Activated naive CD8-positive, alpha-beta T cell treated with anti-CD3 and anti-CD28 coated beads for 36 hours (primary cell): ENCODE measurements at regions not wholly inside any gene's neighbourhood (a gene's known extent, or its start where the extent isn't known, plus 50 kb on each side); places are given as distances from the start of the nearest gene placed in this dataset.
"Not testable (repeated sequence)": the region's sequence is repeated elsewhere in the genome, so short reads cannot be mapped to it uniquely, and the experiment has no call there.

ENCODE experiments used
- DNase-seq: peaks from one replicate; pipeline ENCODE4 v3.0.0; 2021
- H3K27ac Mint-ChIP-seq: one replicate; pipeline ENCODE4 v1.8.0; 2022; ENCODE audit warnings: mild to moderate bottlenecking, moderate library complexity, mixed read lengths
- H3K27me3 Mint-ChIP-seq: one replicate; pipeline ENCODE4 v1.8.0; 2022; ENCODE audit warnings: mild to moderate bottlenecking, mixed read lengths
- H3K36me3 Mint-ChIP-seq: one replicate; pipeline ENCODE4 v1.8.0; 2021; ENCODE audit warnings: mild to moderate bottlenecking, mixed read lengths
- H3K4me1 Mint-ChIP-seq: one replicate; pipeline ENCODE4 v1.8.0; 2021; ENCODE audit warnings: mixed read lengths
- H3K4me3 Mint-ChIP-seq: one replicate; pipeline ENCODE4 v1.8.0; 2022; ENCODE audit warnings: mild to moderate bottlenecking, moderate library complexity, mixed read lengths
- H3K9me3 Mint-ChIP-seq: one replicate; pipeline ENCODE4 v1.8.0; 2022; ENCODE audit warnings: mixed read lengths

DNA sequence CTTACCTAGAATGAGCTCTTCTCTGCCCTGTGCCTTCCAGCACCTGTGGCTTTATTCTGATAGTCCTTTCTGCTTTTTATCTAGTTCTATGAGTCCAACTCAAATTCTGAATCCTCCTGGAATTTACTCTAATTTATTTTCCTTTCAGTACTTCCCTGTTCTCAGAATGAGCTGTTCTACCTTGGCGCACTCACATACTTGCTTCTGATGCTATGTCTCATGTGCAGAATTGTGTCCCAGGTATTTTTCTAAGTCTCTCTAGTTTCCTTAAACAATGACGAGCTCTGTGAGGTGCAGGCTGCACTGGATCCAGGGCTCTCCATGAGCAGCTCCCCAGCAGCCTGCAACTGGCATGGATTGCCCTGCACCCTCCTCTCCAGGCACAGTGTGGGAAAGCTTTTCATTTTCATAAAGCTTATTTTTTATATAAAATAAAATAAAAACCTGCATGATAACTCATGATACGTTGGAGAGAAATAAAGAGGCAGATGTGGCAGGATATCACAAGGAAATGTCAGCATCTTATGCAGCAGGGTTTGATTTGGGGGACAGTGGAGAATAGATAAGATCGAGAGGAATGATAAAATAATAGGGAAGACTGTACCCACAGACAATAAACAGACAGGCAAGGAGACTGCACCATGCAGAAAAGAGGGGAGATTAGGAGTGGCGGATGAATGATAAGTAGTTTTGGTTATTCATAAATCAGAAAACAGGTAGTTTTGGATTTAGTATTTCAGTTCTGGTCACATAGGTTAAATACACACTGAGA lies 258.2 kb upstream of the POM121L12 start:
- no peaks in the 10 kb centered on the region for H3K27me3 Mint-ChIP-seq
- no peaks in the 10 kb centered on the region for H3K4me1 Mint-ChIP-seq
- no peak overlapping the region for H3K27ac Mint-ChIP-seq
- no peak overlapping the region for H3K4me3 Mint-ChIP-seq
- H3K9me3 Mint-ChIP-seq: peaks cover 12% of the 10 kb centered on the region
- no peaks in the 10 kb centered on the region for H3K36me3 Mint-ChIP-seq
- DNase-seq: no peak

DNA sequence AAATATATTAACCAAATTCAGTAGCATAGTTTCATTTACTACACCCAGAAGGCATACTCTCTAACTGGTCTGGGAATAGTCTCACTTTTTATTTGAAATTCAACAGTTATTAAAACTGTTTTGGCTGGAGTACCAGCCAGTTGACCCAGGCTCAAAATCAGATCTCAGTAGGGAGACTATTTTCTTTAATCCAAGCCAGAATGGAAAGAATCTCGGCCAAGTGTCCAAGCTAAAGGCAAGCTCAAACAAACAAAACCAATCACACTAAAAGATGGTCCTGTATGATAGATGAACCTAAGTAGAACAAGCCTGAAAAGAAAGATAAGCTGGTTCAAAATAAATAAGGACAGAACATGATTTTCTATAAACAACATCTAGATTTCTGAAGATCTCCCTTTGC lies 259.6 kb upstream of the POM121L12 start:
- Mint-ChIP-seq H3K4me3 (no peak overlapping the region), H3K4me1 (no peaks in the 10 kb centered on the region), H3K36me3 (no peaks in the 10 kb centered on the region), H3K9me3 (peaks cover 18% of the 10 kb centered on the region), H3K27me3 (no peaks in the 10 kb centered on the region), H3K27ac (no peak overlapping the region)
- no peak for DNase-seq

DNA sequence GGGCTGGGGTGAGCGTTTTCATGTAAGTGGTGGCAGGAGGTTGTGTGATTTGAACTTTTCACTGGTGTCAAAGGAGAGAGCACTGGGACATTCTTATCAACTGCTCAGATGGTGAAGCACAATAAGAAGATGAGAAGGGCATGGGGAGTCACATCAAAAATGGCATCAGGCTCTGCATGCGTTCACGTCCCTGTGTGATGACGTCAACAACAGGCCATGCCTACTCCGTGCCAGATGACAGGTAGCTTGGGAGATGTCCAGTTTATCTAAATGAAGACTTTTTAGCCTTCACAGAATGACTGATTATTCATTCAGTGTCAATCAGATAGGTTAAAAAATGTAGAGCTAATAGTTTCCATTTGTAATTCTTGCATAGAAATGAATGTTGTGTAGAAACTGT lies 264.3 kb upstream of the POM121L12 start:
- no peak overlapping the region for H3K4me3 Mint-ChIP-seq
- H3K27me3 Mint-ChIP-seq: no peaks in the 10 kb centered on the region
- H3K36me3 Mint-ChIP-seq: no peaks in the 10 kb centered on the region
- H3K9me3 Mint-ChIP-seq: peaks cover 11% of the 10 kb centered on the region
- no peaks in the 10 kb centered on the region for H3K4me1 Mint-ChIP-seq
- H3K27ac Mint-ChIP-seq: no peak overlapping the region
- DNase-seq: no peak

DNA sequence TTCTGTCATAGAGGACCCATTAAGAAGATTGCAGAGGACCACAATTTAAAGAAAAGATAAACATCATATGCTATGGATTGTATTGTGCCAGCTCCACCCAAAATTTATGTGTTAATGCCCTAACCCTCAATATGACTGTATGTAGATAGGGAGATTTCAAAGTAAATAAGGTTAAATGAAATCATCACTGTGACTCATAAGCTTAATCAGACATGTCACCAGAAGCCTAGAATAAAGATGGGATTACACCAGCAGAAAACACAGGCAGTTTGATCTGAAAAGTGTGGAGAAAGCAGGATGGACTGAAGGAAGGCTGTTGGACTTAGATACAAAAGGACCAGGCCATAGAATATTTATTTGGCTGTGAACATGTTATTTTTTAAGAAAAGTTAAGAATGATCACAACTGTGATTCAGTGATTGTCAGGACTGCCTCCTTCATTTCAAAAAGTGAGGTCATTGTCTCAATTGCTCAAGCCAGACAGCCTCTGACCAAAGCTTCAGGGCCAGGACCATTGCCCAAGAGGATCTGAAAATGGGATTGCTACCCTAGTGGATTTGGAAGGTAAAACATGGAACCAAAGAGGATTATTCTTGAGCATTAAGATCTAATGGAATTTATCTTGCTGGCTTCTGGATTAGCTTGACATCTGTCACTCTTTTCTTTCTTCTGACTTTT lies 270.8 kb upstream of the POM121L12 start:
- DNase-seq: no peak
- H3K27me3 Mint-ChIP-seq: no peaks in the 10 kb centered on the region
- no peaks in the 10 kb centered on the region for H3K4me1 Mint-ChIP-seq
- peaks cover 5% of the 10 kb centered on the region for H3K9me3 Mint-ChIP-seq
- H3K4me3 Mint-ChIP-seq: no peak overlapping the region
- H3K36me3 Mint-ChIP-seq: no peaks in the 10 kb centered on the region
- no peak overlapping the region for H3K27ac Mint-ChIP-seq

DNA sequence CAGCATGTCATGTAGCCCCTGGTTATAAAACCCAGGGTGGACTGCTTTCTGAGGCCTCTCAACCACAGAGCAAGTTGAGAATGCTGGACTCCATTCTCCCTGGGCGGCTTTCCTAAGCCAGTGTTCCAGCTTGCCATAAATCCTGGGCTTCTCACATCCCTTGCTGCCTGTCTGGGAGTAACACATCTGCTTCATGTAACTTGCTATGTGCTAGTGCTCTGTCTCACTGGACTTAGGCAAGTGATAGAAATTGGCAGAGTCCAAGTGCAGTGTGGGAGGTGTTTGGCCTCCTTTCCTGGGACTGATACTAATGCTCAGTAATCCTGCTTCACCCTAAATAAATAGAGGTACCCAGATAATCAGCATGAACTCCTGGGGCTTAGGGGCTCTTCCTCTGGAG lies 277.1 kb upstream of the POM121L12 start:
- Mint-ChIP-seq H3K4me1 (no peaks in the 10 kb centered on the region), H3K4me3 (no peak overlapping the region), H3K36me3 (no peaks in the 10 kb centered on the region), H3K27ac (no peak overlapping the region), H3K9me3 (peaks cover 9% of the 10 kb centered on the region), H3K27me3 (no peaks in the 10 kb centered on the region)
- no peak for DNase-seq

DNA sequence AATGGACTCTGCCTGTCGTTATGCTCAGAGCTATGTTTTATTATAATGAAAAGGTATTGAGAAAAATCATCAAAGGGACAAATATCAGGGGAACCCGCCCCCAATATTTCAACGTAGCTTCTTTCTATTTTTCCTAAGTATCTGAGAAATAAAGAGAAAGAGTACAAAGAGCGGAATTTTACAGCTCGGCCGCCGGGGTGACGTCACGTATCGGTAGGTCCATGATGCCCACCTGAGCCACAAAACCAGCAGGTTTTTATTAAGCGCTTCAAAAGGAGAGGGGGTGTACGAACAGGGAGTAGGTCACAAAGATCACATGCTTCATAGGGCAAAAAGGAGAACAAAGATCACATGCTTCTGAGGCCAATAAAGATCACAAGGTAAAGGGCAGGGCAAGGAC lies 281.6 kb upstream of the POM121L12 start:
- Mint-ChIP-seq H3K36me3 (no peaks in the 10 kb centered on the region), H3K4me3 (no peak overlapping the region), H3K27ac (no peak overlapping the region), H3K9me3 (peaks cover 4% of the 10 kb centered on the region), H3K4me1 (no peaks in the 10 kb centered on the region), H3K27me3 (no peaks in the 10 kb centered on the region)
- no peak for DNase-seq

DNA sequence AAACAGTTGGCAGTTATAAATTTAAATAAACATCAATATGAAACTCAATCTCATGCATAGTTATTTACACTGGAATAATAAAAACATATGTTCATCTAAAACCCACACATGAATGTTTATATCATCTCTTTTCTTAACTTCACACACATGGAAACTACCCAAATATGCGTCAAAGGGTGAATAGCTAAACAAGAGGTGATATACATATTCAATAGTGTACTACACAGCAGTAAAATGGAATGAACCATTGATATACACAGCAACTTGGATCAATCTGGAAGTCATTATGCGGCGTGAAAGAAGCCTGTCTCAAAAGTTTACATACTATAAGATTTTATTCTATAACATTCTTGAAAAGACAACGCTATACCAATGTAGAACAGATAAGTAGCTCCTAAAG lies 282.5 kb upstream of the POM121L12 start:
- Mint-ChIP-seq H3K36me3 (no peaks in the 10 kb centered on the region), H3K27me3 (no peaks in the 10 kb centered on the region), H3K4me3 (no peak overlapping the region), H3K9me3 (peaks cover 2% of the 10 kb centered on the region), H3K27ac (no peak overlapping the region), H3K4me1 (no peaks in the 10 kb centered on the region)
- DNase-seq: no peak

DNA sequence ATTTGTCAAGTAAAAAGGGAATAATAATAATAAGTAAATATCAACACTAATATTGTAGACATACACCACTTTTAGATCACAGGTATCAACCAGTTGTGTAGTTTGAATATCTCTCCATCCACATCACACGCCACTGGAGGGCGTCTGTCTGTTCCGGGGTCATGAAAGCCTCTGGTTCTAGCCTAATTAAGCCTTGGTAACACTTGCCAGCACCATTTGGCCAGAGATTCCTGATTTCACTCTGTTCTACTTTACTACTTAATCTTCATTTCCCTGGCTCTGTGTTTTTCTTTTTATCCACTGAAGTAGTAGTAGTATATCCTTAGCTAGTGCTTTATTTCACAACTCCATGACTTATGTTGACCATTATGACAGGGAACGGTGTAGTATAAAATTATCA lies 285.6 kb upstream of the POM121L12 start:
- H3K36me3 Mint-ChIP-seq: no peaks in the 10 kb centered on the region
- H3K4me3 Mint-ChIP-seq: no peak overlapping the region
- peaks cover 2% of the 10 kb centered on the region for H3K9me3 Mint-ChIP-seq
- H3K27me3 Mint-ChIP-seq: no peaks in the 10 kb centered on the region
- no peak overlapping the region for H3K27ac Mint-ChIP-seq
- DNase-seq: no peak
- no peaks in the 10 kb centered on the region for H3K4me1 Mint-ChIP-seq

DNA sequence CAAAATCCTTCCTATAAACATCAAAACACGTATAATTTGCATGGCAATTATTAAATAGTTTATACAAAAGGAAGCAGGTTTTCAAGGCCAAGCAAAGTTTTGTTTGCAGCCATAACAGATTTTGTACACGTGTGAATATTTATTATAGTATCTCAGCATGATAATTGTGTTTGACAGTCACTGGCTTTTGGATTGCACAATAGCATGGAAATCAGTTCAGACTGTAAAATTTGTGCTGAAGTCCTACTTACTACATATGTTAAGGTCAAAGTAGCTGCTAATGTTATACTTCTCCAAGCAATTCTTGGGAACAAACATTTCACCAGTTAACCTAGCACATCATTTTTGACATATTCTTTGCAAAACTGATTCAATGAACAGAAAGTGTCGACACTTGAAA lies 287.6 kb upstream of the POM121L12 start:
- Mint-ChIP-seq H3K9me3 (peaks cover 8% of the 10 kb centered on the region), H3K27me3 (no peaks in the 10 kb centered on the region), H3K4me1 (no peaks in the 10 kb centered on the region), H3K27ac (no peak overlapping the region), H3K36me3 (no peaks in the 10 kb centered on the region), H3K4me3 (no peak overlapping the region)
- DNase-seq: no peak

DNA sequence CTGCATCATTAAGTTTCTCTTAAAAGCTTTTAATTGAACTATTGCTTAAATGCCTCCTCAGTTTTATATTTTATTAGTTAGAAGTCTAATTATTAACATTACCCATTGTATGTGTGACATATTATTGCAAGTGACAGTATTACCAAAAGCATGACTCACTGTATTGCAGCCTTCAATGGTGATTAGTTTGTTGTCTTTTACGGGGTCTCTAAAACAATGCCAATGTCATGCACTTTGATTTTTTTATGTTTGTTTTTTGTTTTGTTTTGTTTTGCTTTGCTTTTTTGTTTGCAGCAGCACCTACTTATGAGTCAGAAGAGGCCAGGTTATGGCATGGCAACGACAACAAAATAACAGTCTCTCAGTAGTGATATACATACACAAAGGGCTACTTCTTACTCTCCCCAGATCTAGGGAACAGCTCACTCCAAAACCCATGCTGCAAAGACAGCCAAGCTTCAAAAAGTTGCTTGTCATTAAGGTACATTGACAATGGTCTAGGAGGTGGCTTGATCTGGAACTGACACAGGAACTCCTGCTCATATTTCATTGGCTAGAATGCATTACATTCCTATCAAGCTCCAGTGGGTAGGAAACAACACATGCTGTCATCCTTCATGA lies 293.7 kb upstream of the POM121L12 start:
- H3K4me3 Mint-ChIP-seq: no peak overlapping the region
- no peaks in the 10 kb centered on the region for H3K36me3 Mint-ChIP-seq
- H3K27ac Mint-ChIP-seq: no peak overlapping the region
- no peaks in the 10 kb centered on the region for H3K4me1 Mint-ChIP-seq
- H3K27me3 Mint-ChIP-seq: no peaks in the 10 kb centered on the region
- peaks cover 10% of the 10 kb centered on the region for H3K9me3 Mint-ChIP-seq
- DNase-seq: no peak

DNA sequence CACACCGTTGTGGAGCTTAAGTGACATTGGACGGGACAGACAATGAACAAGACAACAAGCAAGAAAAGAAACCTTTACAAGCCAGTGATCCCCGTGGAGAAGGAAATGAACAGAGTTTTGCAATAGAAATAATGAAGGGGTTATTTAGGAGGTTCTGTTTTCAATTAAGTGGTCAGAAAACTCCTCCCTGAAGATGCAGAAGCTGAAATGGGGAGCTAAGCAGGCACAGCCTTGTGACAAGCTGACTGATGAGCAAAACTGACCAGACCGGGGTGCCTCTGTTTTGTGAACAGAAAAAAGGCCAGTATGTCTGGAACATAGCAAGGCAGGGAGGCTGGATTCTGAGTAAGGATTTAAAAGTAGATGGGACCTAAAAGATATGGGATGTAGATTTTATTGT lies 299.8 kb upstream of the POM121L12 start:
- Mint-ChIP-seq H3K4me3 (no peak overlapping the region), H3K27me3 (no peaks in the 10 kb centered on the region), H3K36me3 (no peaks in the 10 kb centered on the region), H3K27ac (no peak overlapping the region), H3K4me1 (no peaks in the 10 kb centered on the region), H3K9me3 (peaks cover 10% of the 10 kb centered on the region)
- no peak for DNase-seq

DNA sequence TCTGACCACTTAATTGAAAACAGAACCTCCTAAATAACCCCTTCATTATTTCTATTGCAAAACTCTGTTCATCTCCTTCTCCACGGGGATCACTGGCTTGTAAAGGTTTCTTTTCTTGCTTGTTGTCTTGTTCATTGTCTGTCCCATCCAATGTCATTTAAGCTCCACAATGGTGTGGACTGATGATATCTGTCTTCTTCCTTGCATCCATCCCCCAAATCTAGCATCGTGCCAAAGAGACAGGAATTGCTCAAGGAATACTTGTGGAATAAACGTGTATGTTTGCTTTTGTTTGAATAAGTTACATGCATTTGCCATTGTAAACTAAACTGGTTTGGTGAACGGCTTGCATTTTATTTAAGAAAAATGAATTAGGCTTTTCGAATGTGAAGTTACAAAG lies 306.8 kb upstream of the POM121L12 start:
- H3K27ac Mint-ChIP-seq, H3K4me1 Mint-ChIP-seq, H3K36me3 Mint-ChIP-seq, H3K27me3 Mint-ChIP-seq, DNase-seq, H3K4me3 Mint-ChIP-seq: not testable (repeated sequence)
- H3K9me3 Mint-ChIP-seq: peaks cover 18% of the 10 kb centered on the region

DNA sequence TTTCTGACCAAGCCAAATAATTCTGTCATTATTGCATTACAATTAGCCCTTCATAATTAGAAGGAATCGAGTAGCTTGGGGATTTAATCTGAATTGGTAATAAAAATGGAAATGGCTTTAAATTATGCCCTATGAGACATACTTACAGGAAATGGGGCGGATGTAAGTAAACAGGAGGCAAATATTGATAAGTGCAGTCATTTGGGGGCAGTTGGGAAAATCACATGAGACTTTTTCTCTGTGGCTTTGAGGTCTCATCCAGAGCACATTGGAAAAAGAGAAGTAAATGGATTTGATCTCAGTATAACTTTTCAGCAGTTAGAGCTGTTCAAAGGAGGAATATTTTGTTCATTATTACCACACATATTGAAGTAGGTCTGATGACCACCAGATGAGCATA lies 307.8 kb upstream of the POM121L12 start:
- H3K27me3 Mint-ChIP-seq: no peaks in the 10 kb centered on the region
- no peak overlapping the region for H3K4me3 Mint-ChIP-seq
- H3K4me1 Mint-ChIP-seq: no peaks in the 10 kb centered on the region
- no peak for DNase-seq
- peaks cover 18% of the 10 kb centered on the region for H3K9me3 Mint-ChIP-seq
- H3K27ac Mint-ChIP-seq: no peak overlapping the region
- H3K36me3 Mint-ChIP-seq: no peaks in the 10 kb centered on the region

DNA sequence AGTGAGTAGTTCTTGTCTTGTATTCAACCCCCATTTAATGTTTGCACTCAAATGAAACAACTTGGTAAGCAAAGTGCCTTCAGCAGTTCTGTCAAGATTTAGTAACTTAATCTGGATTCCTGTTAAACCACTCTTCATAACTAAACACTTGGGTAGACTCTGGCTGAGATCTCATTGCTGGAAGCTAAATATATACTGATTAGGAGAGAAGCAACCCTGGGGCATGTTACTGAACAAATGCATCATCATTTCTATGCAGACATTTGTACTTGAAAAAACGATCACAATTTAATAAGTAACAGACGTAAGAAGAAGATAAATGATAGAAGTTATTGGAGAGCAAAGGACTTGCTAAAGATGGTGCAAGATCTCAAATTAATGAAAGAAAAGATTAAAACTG lies 308.4 kb upstream of the POM121L12 start:
- H3K4me1 Mint-ChIP-seq: no peaks in the 10 kb centered on the region
- DNase-seq: no peak

DNA sequence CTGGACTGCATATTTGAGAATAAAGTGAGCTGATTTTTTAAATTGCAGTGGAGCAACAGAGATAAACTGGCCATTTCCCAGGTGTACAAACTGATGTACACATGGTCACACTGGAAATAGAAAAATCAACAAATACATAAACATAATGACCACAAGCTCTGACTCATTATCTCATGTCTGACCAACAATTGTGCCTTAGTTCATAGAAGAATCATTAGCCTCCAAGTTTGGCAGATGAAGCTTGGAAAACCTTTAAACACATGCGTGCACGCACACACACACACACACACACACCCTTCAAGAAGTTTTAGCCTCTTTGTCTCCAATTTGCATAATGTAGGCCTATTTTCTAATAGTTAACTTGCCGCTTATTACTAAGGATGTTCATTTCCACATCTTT lies 308.9 kb upstream of the POM121L12 start:
- Mint-ChIP-seq H3K4me1 (no peaks in the 10 kb centered on the region), H3K36me3 (no peaks in the 10 kb centered on the region), H3K9me3 (peaks cover 14% of the 10 kb centered on the region), H3K27me3 (no peaks in the 10 kb centered on the region), H3K27ac (no peak overlapping the region), H3K4me3 (no peak overlapping the region)
- no peak for DNase-seq

More for the DNA sequence above, 308.4 kb upstream of the POM121L12 start:
- Mint-ChIP-seq H3K27ac (no peak overlapping the region), H3K9me3 (peaks cover 18% of the 10 kb centered on the region), H3K4me3 (no peak overlapping the region), H3K36me3 (no peaks in the 10 kb centered on the region), H3K27me3 (no peaks in the 10 kb centered on the region)

DNA sequence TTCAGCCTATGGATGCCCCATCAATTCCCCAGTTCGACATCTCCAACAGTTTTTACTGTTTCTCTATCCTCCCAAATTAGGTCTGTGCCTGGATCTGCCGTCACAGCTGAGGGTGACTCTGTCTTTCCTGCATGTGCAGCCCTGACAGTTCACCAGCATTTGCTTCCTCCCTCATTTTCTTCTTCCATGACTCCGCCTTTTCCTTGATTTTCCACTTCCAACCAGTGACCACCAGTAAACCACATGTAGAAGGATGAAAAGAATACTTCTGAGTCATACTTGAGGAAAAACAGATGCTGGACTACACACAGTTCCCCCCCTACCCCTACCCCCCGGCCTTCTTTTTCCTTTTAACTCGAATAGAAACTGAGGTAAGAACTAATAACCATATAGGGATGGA lies 311.8 kb upstream of the POM121L12 start:
- Mint-ChIP-seq H3K36me3 (no peaks in the 10 kb centered on the region), H3K4me1 (no peaks in the 10 kb centered on the region), H3K27me3 (no peaks in the 10 kb centered on the region), H3K4me3 (no peak overlapping the region), H3K9me3 (peaks cover 10% of the 10 kb centered on the region), H3K27ac (no peak overlapping the region)
- DNase-seq: no peak
